Uterus (tissue), 3 donors: ENCODE measurements at regions not wholly inside any gene's neighbourhood (a gene's known extent, or its start where the extent isn't known, plus 50 kb on each side); places are given as distances from the start of the nearest gene placed in this dataset.

Experiments
- DNase-seq, 2 donors: peaks; one replicate each; pipeline ENCODE4 v3.0.0-alpha.2; 2019 to 2020
- H3K27ac ChIP-seq, 2 donors: fragments of 200-600 bp; sonication (generic); 1 replicate in 1 of 2; 2 replicates in 1 of 2; pipeline ENCODE4 v1.5.1; 2016 to 2018
- H3K27me3 ChIP-seq, 2 donors: fragments of 200-600 bp; sonication (generic); one replicate each; pipeline ENCODE4 v1.5.1; 2018 to 2019; ENCODE audit warnings: control low read depth in 1 of 2
- H3K36me3 ChIP-seq, 2 donors: fragments of 200-600 bp; sonication (generic); one replicate each; pipeline ENCODE4 v1.5.1; 2019; ENCODE audit warnings: control low read depth in 1 of 2
- H3K4me1 ChIP-seq, 2 donors: fragments of 200-600 bp; sonication (generic); one replicate each; pipeline ENCODE4 v1.5.1; 2018 to 2019; ENCODE audit warnings: control low read depth in 1 of 2
- H3K4me3 ChIP-seq, 2 donors: fragments of 200-600 bp; sonication (generic); 1 replicate in 1 of 2; 2 replicates in 1 of 2; pipeline ENCODE4 v1.5.1; 2018 to 2019; ENCODE audit warnings: mild to moderate bottlenecking in 1 of 2
- H3K9me3 ChIP-seq, 2 donors: fragments of 200-600 bp; sonication (generic); one replicate each; pipeline ENCODE4 v1.5.1; 2019; ENCODE audit warnings: control low read depth in 1 of 2
- POLR2A ChIP-seq, 2 donors: fragments of 450-650 bp; IDR thresholded peaks; one replicate each; pipeline ENCODE4 v1.6.1; 2016; ENCODE audit warnings: antibody characterized with exemption in 2 of 2, mild to moderate bottlenecking in 1 of 2, moderate library complexity in 1 of 2
- intact Hi-C: fragments of 100-400 bp; cut with DNase I; formaldehyde crosslinking; loops from one replicate; pipeline ENCODE4 v1.15.1; 2023; ENCODE audit warnings: low total_unique reads
- TF ChIP-seq, protein P1 (sequence below), 4 experiments: fragments of 200-600 bp in 2 of 4; fragments of 450-650 bp in 2 of 4; sonication (generic) in 2 of 4; IDR thresholded peaks; one replicate each; pipeline ENCODE4 v1.5.1; 2016 to 2019; ENCODE audit warnings: antibody characterized with exemption in 4 of 4, mild to moderate bottlenecking in 2 of 4, moderate library complexity in 1 of 4
- donor health status: DM: yes; HTN: yes; CAD: no.

- peak in 1 of 2 donors; percentile 10 for DNase-seq
- no peak for TF ChIP-seq POLR2A (IDR thresholded peaks at IDR 0.05)
- TF ChIP-seq, protein P1, sequence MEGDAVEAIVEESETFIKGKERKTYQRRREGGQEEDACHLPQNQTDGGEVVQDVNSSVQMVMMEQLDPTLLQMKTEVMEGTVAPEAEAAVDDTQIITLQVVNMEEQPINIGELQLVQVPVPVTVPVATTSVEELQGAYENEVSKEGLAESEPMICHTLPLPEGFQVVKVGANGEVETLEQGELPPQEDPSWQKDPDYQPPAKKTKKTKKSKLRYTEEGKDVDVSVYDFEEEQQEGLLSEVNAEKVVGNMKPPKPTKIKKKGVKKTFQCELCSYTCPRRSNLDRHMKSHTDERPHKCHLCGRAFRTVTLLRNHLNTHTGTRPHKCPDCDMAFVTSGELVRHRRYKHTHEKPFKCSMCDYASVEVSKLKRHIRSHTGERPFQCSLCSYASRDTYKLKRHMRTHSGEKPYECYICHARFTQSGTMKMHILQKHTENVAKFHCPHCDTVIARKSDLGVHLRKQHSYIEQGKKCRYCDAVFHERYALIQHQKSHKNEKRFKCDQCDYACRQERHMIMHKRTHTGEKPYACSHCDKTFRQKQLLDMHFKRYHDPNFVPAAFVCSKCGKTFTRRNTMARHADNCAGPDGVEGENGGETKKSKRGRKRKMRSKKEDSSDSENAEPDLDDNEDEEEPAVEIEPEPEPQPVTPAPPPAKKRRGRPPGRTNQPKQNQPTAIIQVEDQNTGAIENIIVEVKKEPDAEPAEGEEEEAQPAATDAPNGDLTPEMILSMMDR (IDR thresholded peaks at IDR 0.05): no peak
- no peaks in the 10 kb centered on the region for H3K36me3 ChIP-seq
- intact Hi-C loops: no loop called here
- no peaks in the 10 kb centered on the region for H3K27me3 ChIP-seq
- no peak overlapping the region for H3K4me3 ChIP-seq
- H3K27ac ChIP-seq: no peak overlapping the region
- H3K4me1 ChIP-seq: no peaks in the 10 kb centered on the region
- H3K9me3 ChIP-seq: no peaks in the 10 kb centered on the region
Measured at GRCh38 chr15:31464216-31465082, 137.8 kb downstream of the KLF13 start.

GRCh38 chr15:31465083-31465955, 138.7 kb downstream of the KLF13 start:
- Histone ChIP-seq H3K36me3 (no peaks in the 10 kb centered on the region), H3K27me3 (no peaks in the 10 kb centered on the region), H3K27ac (no peak overlapping the region), H3K9me3 (no peaks in the 10 kb centered on the region), H3K4me3 (no peak overlapping the region), H3K4me1 (no peaks in the 10 kb centered on the region)
- intact Hi-C loops: no loop called here
- peak in 1 of 2 donors; percentile 3 for DNase-seq
- no peak for TF ChIP-seq POLR2A (IDR thresholded peaks at IDR 0.05)
- TF ChIP-seq, protein P1 (IDR thresholded peaks at IDR 0.05): no peak

DNA sequence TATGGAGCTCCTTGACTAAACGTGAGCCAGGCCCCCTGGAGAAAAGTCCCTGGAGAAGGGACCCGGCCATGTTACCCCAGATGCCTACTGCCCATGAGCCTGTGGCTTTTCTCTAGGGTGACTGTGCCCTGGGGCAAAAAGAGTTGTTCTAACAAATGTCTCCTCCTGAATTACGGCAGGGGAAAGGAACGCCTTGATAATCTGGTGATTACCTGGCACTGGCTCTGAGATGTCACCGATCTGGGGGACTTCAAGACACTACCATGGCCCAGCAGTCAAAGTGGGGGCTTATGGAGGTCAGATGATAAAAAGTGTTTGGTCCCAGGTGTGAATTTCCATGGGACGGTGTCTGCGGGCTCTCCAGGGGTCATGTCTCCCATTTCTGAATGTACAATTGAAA, 140.7 kb downstream of the KLF13 start:
- H3K36me3 ChIP-seq: no peaks in the 10 kb centered on the region
- TF ChIP-seq, protein P1 (IDR thresholded peaks at IDR 0.05): no peak
- intact Hi-C loops: no loop called here
- no peak overlapping the region for H3K27ac ChIP-seq
- H3K27me3 ChIP-seq: no peaks in the 10 kb centered on the region
- no peaks in the 10 kb centered on the region for H3K9me3 ChIP-seq
- peak in 1 of 2 donors; percentile 3 for DNase-seq
- H3K4me3 ChIP-seq: no peak overlapping the region
- H3K4me1 ChIP-seq: no peaks in the 10 kb centered on the region

GRCh38 chr15:31468911-31469785, 142.5 kb downstream of the KLF13 start:
- Histone ChIP-seq H3K27ac (no peak overlapping the region), H3K4me1 (no peaks in the 10 kb centered on the region), H3K9me3 (no peaks in the 10 kb centered on the region), H3K4me3 (no peak overlapping the region), H3K36me3 (no peaks in the 10 kb centered on the region), H3K27me3 (no peaks in the 10 kb centered on the region)
- DNase-seq: peak in 1 of 2 donors; percentile 6
- intact Hi-C loops: no loop called here
- no peak for TF ChIP-seq POLR2A (IDR thresholded peaks at IDR 0.05)
- TF ChIP-seq, protein P1 (IDR thresholded peaks at IDR 0.05): no peak
